WTC11 (cell line): ENCODE measurements at regions not wholly inside any gene's neighbourhood (a gene's known extent, or its start where the extent isn't known, plus 50 kb on each side); places are given as distances from the start of the nearest gene placed in this dataset.

Experiments used
- ATAC-seq: fragments of 200-7000 bp; cut with Tn5 transposase; 2 replicates; pipeline ENCODE4 v1.10.0; 2021; ENCODE audit warnings: mild to moderate bottlenecking, moderate library complexity
- CTCF ChIA-PET: fragments of 300-600 bp; sonication (Branson Sonifier 250); formaldehyde crosslinking; loops from one replicate; lab custom pipeline; 2021; ENCODE audit warnings: antibody characterized with exemption; lab: Charles Lee
- POLR2A ChIA-PET: fragments of 350-600 bp; sonication (Branson Sonifier 250); formaldehyde crosslinking; loops from one replicate; lab custom pipeline; 2021; ENCODE audit warnings: antibody characterized with exemption; lab: Charles Lee
- DNase-seq: peaks from one replicate; pipeline ENCODE4 v3.0.0; 2021; ENCODE audit warnings: low spot score
- H3K27ac Mint-ChIP-seq: 2 replicates; pipeline ENCODE4 v1.8.0; 2021; ENCODE audit warnings: mixed read lengths
- H3K27me3 Mint-ChIP-seq: 2 replicates; pipeline ENCODE4 v1.8.0; 2021; ENCODE audit warnings: low read depth, mild to moderate bottlenecking, moderate library complexity, mixed read lengths
- H3K36me3 Mint-ChIP-seq: 2 replicates; pipeline ENCODE4 v1.8.0; 2021; ENCODE audit warnings: mixed read lengths
- H3K4me1 Mint-ChIP-seq: 2 replicates; pipeline ENCODE4 v1.8.0; 2022; ENCODE audit warnings: mixed read lengths
- H3K4me3 Mint-ChIP-seq: 2 replicates; pipeline ENCODE4 v1.8.0; 2021; ENCODE audit warnings: mild to moderate bottlenecking, moderate library complexity, mixed read lengths
- H3K9me3 Mint-ChIP-seq: 2 replicates; pipeline ENCODE4 v1.8.0; 2021; ENCODE audit warnings: mixed read lengths
- CBFB ChIP-seq: sonication (generic); formaldehyde crosslinking; IDR thresholded peaks from 2 replicates; pipeline ENCODE4 v1.8.1; 2022; ENCODE audit warnings: mild to moderate bottlenecking, low read depth, missing genetic modification reagents
- CDX4 ChIP-seq: fragments of 250-450 bp; sonication (Bioruptor Pico); IDR thresholded peaks from 2 replicates; pipeline ENCODE4 v1.9.0; 2021; ENCODE audit warnings: moderate library complexity, mild to moderate bottlenecking, inconsistent platforms, borderline replicate concordance
- ELF4 ChIP-seq: sonication (generic); formaldehyde crosslinking; IDR thresholded peaks from 2 replicates; pipeline ENCODE4 v1.8.1; 2022; ENCODE audit warnings: low read depth, mild to moderate bottlenecking, moderate library complexity, missing genetic modification reagents
- ERG ChIP-seq: fragments of 250-450 bp; sonication (Bioruptor Pico); IDR thresholded peaks from 2 replicates; pipeline ENCODE4 v1.8.0; 2021; ENCODE audit warnings: mild to moderate bottlenecking
- HMGXB4 ChIP-seq: sonication (generic); formaldehyde crosslinking; IDR thresholded peaks from 2 replicates; pipeline ENCODE4 v1.8.1; 2023; ENCODE audit warnings: mild to moderate bottlenecking, moderate library complexity, missing genetic modification reagents
- JAZF1 ChIP-seq: fragments of 250-450 bp; sonication (Bioruptor Pico); IDR thresholded peaks from 2 replicates; pipeline ENCODE4 v1.9.0; 2021; ENCODE audit warnings: moderate library complexity, mild to moderate bottlenecking, inconsistent platforms
- MAX ChIP-seq: sonication (generic); formaldehyde crosslinking; IDR thresholded peaks from 2 replicates; pipeline ENCODE4 v1.8.0; 2022; ENCODE audit warnings: mild to moderate bottlenecking, missing genetic modification reagents
- MLX ChIP-seq: sonication (generic); formaldehyde crosslinking; IDR thresholded peaks from 2 replicates; pipeline ENCODE4 v1.8.1; 2023; ENCODE audit warnings: mild to moderate bottlenecking, missing genetic modification reagents, moderate library complexity
- NFE2L1 ChIP-seq: sonication (generic); formaldehyde crosslinking; IDR thresholded peaks from 2 replicates; pipeline ENCODE4 v1.8.1; 2023; ENCODE audit warnings: missing genetic modification reagents
- NR1H2 ChIP-seq: sonication (generic); formaldehyde crosslinking; IDR thresholded peaks from 2 replicates; pipeline ENCODE4 v1.9.0; 2021; ENCODE audit warnings: mild to moderate bottlenecking, moderate library complexity, missing genetic modification reagents
- NR2C2 ChIP-seq: sonication (generic); formaldehyde crosslinking; IDR thresholded peaks from 2 replicates; pipeline ENCODE4 v1.8.0; 2022; ENCODE audit warnings: mild to moderate bottlenecking, missing genetic modification reagents
- OVOL2 ChIP-seq: fragments of 250-450 bp; sonication (Bioruptor Pico); IDR thresholded peaks from 2 replicates; pipeline ENCODE4 v1.9.0; 2021; ENCODE audit warnings: mild to moderate bottlenecking, borderline replicate concordance
- SMAD4 ChIP-seq: sonication (generic); formaldehyde crosslinking; IDR thresholded peaks from 2 replicates; pipeline ENCODE4 v1.8.0; 2022; ENCODE audit warnings: mild to moderate bottlenecking, missing genetic modification reagents
- SP1 ChIP-seq: sonication (generic); formaldehyde crosslinking; conservative IDR thresholded peaks from 2 replicates; pipeline ENCODE4 v1.8.1; 2022; ENCODE audit warnings: missing genetic modification reagents
- TEAD1 ChIP-seq: sonication (generic); formaldehyde crosslinking; IDR thresholded peaks from 2 replicates; pipeline ENCODE4 v1.8.0; 2022; ENCODE audit warnings: mild to moderate bottlenecking, missing genetic modification reagents
- USF2 ChIP-seq: sonication (generic); formaldehyde crosslinking; IDR thresholded peaks from 2 replicates; pipeline ENCODE4 v1.8.1; 2023; ENCODE audit warnings: mild to moderate bottlenecking, missing genetic modification reagents, moderate library complexity
- ZBTB43 ChIP-seq: sonication (generic); formaldehyde crosslinking; IDR thresholded peaks from 2 replicates; pipeline ENCODE4 v1.8.1; 2023; ENCODE audit warnings: mild to moderate bottlenecking, missing genetic modification reagents
- ZMAT4 ChIP-seq: fragments of 250-450 bp; sonication (Bioruptor Pico); IDR thresholded peaks from 2 replicates; pipeline ENCODE4 v1.9.0; 2021; ENCODE audit warnings: mild to moderate bottlenecking
- ZNF232 ChIP-seq: sonication (generic); formaldehyde crosslinking; IDR thresholded peaks from 2 replicates; pipeline ENCODE4 v1.8.0; 2022; ENCODE audit warnings: mild to moderate bottlenecking, missing genetic modification reagents
- ZNF317 ChIP-seq: sonication (generic); formaldehyde crosslinking; IDR thresholded peaks from 2 replicates; pipeline ENCODE4 v1.8.1; 2023; ENCODE audit warnings: low read depth, mild to moderate bottlenecking, moderate library complexity, missing genetic modification reagents, borderline replicate concordance
- ZNF416 ChIP-seq: fragments of 250-450 bp; sonication (Bioruptor Pico); IDR thresholded peaks from 2 replicates; pipeline ENCODE4 v1.9.0; 2021; ENCODE audit warnings: mild to moderate bottlenecking, inconsistent platforms
- ZNF423 ChIP-seq: fragments of 250-450 bp; sonication (Bioruptor Pico); IDR thresholded peaks from 2 replicates; pipeline ENCODE4 v2.1.2; 2022; ENCODE audit warnings: mild to moderate bottlenecking, moderate library complexity
- ZSCAN18 ChIP-seq: fragments of 250-450 bp; sonication (Bioruptor Pico); IDR thresholded peaks from 2 replicates; pipeline ENCODE4 v2.1.2; 2022; ENCODE audit warnings: mild to moderate bottlenecking, moderate library complexity

GRCh38 chr10:130377986-130378540 lies 241.9 kb downstream of the GLRX3 start (continued):
- no peak for TF ChIP-seq HMGXB4
- TF ChIP-seq, all 79 proteins: peak for 0

GRCh38 chr10:130378556-130379400 lies 242.6 kb downstream of the GLRX3 start:
- peaks cover 9% of the 10 kb centered on the region for H3K27me3 Mint-ChIP-seq
- no peak overlapping the region for H3K4me3 Mint-ChIP-seq
- H3K4me1 Mint-ChIP-seq, result no peaks in the 10 kb centered on the region
- TF ChIP-seq CDX4 (no peak), MAX (CRISPR knock-in tag) (no peak), JAZF1 (CRISPR knock-in tag) (no peak), TEAD1 (CRISPR knock-in tag) (no peak), ERG (CRISPR knock-in tag) (no peak), NFE2L1 (no peak), ZNF232 (CRISPR knock-in tag) (no peak), SMAD4 (CRISPR knock-in tag) (no peak), ELF4 (CRISPR knock-in tag) (no peak), MLX (no peak), SP1 (CRISPR knock-in tag) (no peak), NR2C2 (CRISPR knock-in tag) (no peak), ZMAT4 (CRISPR knock-in tag) (no peak), NR1H2 (CRISPR knock-in tag) (no peak), ZNF416 (no peak), ZNF423 (CRISPR knock-in tag) (no peak)
- no peak overlapping the region for H3K27ac Mint-ChIP-seq
- no peak for ATAC-seq
- ChIA-PET POLR2A (no interaction called here), CTCF (no interaction called here)
- peaks cover 75% of the 10 kb centered on the region for H3K9me3 Mint-ChIP-seq
- no peak for DNase-seq
- peaks cover 69% of the 10 kb centered on the region for H3K36me3 Mint-ChIP-seq

- ATAC-seq, result no peak
- ChIA-PET POLR2A (no interaction called here), CTCF (no interaction called here)
- Mint-ChIP-seq H3K4me3 (no peak overlapping the region), H3K4me1 (no peaks in the 10 kb centered on the region), H3K27ac (no peak overlapping the region), H3K9me3 (peaks cover 75% of the 10 kb centered on the region), H3K27me3 (peaks cover 9% of the 10 kb centered on the region), H3K36me3 (peaks cover 73% of the 10 kb centered on the region)
- DNase-seq, result no peak
- TF ChIP-seq USF2 (CRISPR knock-in tag), result no peak
- no peak for TF ChIP-seq ZNF317 (CRISPR knock-in tag)
- no peak for TF ChIP-seq CBFB (CRISPR knock-in tag)
- TF ChIP-seq ZSCAN18 (CRISPR knock-in tag), result no peak
- no peak for TF ChIP-seq ZBTB43 (CRISPR knock-in tag)
- no peak for TF ChIP-seq SMAD4 (CRISPR knock-in tag)
- TF ChIP-seq ERG (CRISPR knock-in tag), result no peak
- TF ChIP-seq OVOL2, result no peak
Observed at GRCh38 chr10:130380056-130380455, 243.9 kb downstream of the GLRX3 start.
